Activated T-cell treated with anti-CD3 and anti-CD28 coated beads, Interleukin-2, amount 50 U/mL, for 72 hours (primary cell): ENCODE measurements at regions not wholly inside any gene's neighbourhood (a gene's known extent, or its start where the extent isn't known, plus 50 kb on each side); places are given as distances from the start of the nearest gene placed in this dataset.

ENCODE experiments used
- ATAC-seq, 2 donors: fragments of 150-1000 bp; cut with Tn5 transposase; replicated peaks in 1 of 2; 2 replicates each; pipeline ENCODE4 v1.10.0; 2021; ENCODE audit warnings: moderate library complexity in 2 of 2, mild to moderate bottlenecking in 1 of 2
- DNase-seq, 2 donors: peaks; one replicate each; pipeline ENCODE4 v3.0.0; 2021 to 2022; ENCODE audit warnings: mixed read lengths in 1 of 2
- H3K27ac Mint-ChIP-seq: one replicate; pipeline ENCODE4 v1.8.0; 2022; ENCODE audit warnings: mild to moderate bottlenecking, moderate library complexity, mixed read lengths
- H3K27me3 Mint-ChIP-seq: one replicate; pipeline ENCODE4 v1.8.0; 2022; ENCODE audit warnings: low read depth, mixed read lengths
- H3K36me3 Mint-ChIP-seq, 2 donors: one replicate each; pipeline ENCODE4 v1.8.0; 2022; ENCODE audit warnings: mixed read lengths in 2 of 2, mild to moderate bottlenecking in 1 of 2; ENCODE audit not compliant: insufficient read depth in 2 of 2
- H3K4me1 Mint-ChIP-seq: one replicate; pipeline ENCODE4 v1.8.0; 2022; ENCODE audit warnings: low read depth, mixed read lengths
- H3K4me3 Mint-ChIP-seq, 2 donors: one replicate each; pipeline ENCODE4 v1.8.0; 2022; ENCODE audit warnings: mild to moderate bottlenecking in 2 of 2, mixed read lengths in 2 of 2, moderate library complexity in 2 of 2
- H3K9me3 Mint-ChIP-seq, 2 donors: one replicate each; pipeline ENCODE4 v1.8.0; 2022; ENCODE audit warnings: mixed read lengths in 2 of 2

DNA sequence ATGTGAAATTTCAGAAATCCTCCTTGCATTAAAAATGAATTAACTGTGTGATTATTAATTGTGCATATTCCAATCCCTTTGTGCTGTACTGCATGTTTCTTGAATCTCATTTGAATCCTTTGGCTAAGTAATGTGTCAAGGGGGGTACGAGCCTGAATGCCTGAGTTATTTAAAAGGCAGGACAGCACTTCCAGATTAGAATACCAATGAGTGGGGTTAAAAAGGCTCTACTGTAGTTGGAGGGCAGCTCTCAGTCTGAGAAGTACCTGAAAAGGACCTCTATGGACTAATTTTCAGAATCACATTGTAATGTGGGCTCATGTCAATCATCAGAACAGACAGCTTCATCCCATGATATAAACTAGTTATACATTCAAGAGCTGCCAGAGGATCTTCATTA lies 423.0 kb downstream of the GRB14 start:
- no peak overlapping the region for H3K4me3 Mint-ChIP-seq

DNA sequence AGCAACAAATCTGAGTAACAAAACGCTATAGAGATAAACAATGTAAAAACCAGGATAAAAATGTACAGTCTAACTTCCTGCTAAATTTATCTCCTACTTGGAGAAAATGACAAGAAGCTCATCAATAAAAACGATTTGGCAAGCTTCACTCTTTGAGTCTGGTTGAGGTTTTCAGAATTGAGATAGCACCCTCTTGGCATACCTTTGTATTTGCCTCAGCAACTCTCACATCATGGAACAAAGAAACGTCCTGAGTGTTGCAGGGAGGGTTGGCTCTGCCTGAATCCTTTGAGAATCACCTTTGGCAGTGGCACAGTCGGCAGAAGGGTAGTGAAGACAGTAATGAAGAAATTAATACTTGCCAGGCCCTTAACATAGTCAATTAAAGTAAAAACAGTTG lies 430.6 kb downstream of the GRB14 start:
- no peaks in the 10 kb centered on the region for H3K27me3 Mint-ChIP-seq
- ATAC-seq (no peak), DNase-seq (no peak)
- H3K9me3 Mint-ChIP-seq = peaks cover 4 to 5% of the 10 kb centered on the region in 2 donors
- H3K27ac Mint-ChIP-seq = no peak overlapping the region
- no peaks in the 10 kb centered on the region for H3K36me3 Mint-ChIP-seq
- H3K4me3 Mint-ChIP-seq = no peak overlapping the region
- no peaks in the 10 kb centered on the region for H3K4me1 Mint-ChIP-seq

More for the DNA sequence above, 423.0 kb downstream of the GRB14 start:
- no peaks in the 10 kb centered on the region for H3K36me3 Mint-ChIP-seq
- no peak overlapping the region for H3K27ac Mint-ChIP-seq
- no peak for DNase-seq
- H3K9me3 Mint-ChIP-seq = peaks cover 3 to 4% of the 10 kb centered on the region in 2 donors
- no peaks in the 10 kb centered on the region for H3K4me1 Mint-ChIP-seq
- H3K27me3 Mint-ChIP-seq = no peaks in the 10 kb centered on the region
- no peak for ATAC-seq

DNA sequence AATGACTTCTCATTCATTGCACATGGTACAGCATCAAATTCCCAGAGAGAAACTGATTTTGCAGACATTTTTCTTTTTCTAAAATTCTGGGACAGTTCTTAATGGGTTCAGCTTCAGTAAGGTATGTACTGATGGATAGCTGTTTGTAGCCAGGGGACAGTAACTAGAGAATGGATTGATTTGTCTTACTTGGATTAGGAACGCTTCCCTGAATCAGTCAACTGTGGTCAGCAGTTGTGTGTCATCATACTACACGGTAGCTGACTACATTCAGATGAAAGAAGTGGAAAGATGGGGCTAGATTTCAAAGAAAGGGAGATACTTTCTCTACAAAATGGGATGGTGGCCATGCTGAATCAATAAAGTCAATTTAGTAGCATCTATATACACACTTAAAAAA lies 431.4 kb downstream of the GRB14 start:
- peaks cover 4 to 5% of the 10 kb centered on the region in 2 donors for H3K9me3 Mint-ChIP-seq
- ATAC-seq = no peak
- no peaks in the 10 kb centered on the region for H3K4me1 Mint-ChIP-seq
- no peak overlapping the region for H3K27ac Mint-ChIP-seq
- H3K27me3 Mint-ChIP-seq = no peaks in the 10 kb centered on the region
- no peaks in the 10 kb centered on the region for H3K36me3 Mint-ChIP-seq
- DNase-seq = no peak
- no peak overlapping the region for H3K4me3 Mint-ChIP-seq

DNA sequence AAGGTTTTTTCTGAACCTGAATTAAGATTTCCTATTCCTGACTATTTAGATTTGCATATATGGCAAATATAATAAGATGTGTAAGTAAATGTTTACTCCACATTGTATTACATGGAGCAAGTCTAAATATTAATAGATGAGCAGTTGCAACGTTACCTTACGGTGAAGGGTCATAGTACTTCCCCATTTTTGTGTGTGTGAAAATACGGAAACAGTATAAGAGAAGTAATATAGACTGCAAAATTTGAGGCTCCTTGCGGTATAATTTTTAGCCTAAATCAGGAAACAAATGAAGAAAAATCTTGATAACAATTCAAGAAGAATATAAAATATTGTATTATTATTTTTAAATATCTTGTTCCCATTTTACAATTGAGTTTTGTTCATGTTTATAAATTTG lies 434.2 kb downstream of the GRB14 start:
- DNase-seq (no peak), ATAC-seq (no peak)
- Mint-ChIP-seq H3K27ac (no peak overlapping the region), H3K9me3 (peaks cover 4 to 6% of the 10 kb centered on the region in 2 donors), H3K4me3 (no peak overlapping the region), H3K36me3 (no peaks in the 10 kb centered on the region), H3K27me3 (no peaks in the 10 kb centered on the region), H3K4me1 (no peaks in the 10 kb centered on the region)

DNA sequence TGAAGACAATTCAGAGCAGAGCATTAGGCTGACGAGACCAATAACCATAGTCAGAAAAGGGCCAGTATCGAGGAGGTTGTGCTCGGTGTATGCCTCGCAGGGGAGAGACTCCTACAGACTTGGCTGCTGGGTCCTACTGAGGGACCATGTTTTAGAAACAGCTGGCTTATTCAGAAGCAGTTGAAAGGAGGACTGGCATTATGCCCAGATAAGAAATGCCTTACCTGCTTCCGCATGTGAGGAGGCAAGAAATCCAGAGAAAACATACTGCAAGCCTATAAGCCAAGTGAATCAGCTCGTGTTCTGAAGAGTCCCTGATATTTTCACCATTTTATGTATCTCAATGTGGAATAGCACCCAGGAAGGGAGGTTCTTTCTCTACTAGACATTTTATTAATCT lies 434.7 kb downstream of the GRB14 start:
- no peak for ATAC-seq
- H3K4me1 Mint-ChIP-seq = no peaks in the 10 kb centered on the region
- no peaks in the 10 kb centered on the region for H3K36me3 Mint-ChIP-seq
- no peak for DNase-seq
- peaks cover 4 to 6% of the 10 kb centered on the region in 2 donors for H3K9me3 Mint-ChIP-seq
- H3K27ac Mint-ChIP-seq = no peak overlapping the region
- no peak overlapping the region for H3K4me3 Mint-ChIP-seq
- no peaks in the 10 kb centered on the region for H3K27me3 Mint-ChIP-seq

DNA sequence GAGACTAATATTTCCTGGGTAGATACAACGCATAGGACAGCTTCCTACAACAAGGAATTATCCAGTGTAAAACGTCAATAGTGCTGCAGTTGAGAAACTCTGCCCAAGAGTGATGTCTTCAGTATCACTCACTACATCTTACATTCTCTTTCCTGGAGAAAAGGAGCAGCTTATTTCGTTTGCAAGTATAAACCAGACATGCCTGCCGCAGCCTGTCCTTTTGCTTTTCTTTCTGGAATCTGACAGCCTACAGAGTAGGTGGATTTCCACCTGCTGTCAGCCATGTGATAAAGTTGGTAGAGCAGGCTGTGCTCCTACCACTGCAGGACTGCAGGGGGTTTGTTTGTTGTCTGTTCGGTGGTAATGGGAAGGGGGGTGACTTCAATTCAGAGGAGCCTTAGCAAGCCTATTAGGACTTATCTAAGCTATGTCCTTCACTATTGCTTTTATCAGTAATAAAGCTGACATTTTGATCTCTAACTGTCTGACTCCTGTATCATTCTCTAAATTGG lies 439.1 kb downstream of the GRB14 start:
- no peak overlapping the region for H3K4me3 Mint-ChIP-seq
- H3K27ac Mint-ChIP-seq = no peak overlapping the region
- ATAC-seq = no peak
- H3K27me3 Mint-ChIP-seq = no peaks in the 10 kb centered on the region
- H3K4me1 Mint-ChIP-seq = no peaks in the 10 kb centered on the region
- H3K36me3 Mint-ChIP-seq = no peaks in the 10 kb centered on the region
- H3K9me3 Mint-ChIP-seq = peaks cover 0 to 5% of the 10 kb centered on the region in 2 donors
- no peak for DNase-seq

DNA sequence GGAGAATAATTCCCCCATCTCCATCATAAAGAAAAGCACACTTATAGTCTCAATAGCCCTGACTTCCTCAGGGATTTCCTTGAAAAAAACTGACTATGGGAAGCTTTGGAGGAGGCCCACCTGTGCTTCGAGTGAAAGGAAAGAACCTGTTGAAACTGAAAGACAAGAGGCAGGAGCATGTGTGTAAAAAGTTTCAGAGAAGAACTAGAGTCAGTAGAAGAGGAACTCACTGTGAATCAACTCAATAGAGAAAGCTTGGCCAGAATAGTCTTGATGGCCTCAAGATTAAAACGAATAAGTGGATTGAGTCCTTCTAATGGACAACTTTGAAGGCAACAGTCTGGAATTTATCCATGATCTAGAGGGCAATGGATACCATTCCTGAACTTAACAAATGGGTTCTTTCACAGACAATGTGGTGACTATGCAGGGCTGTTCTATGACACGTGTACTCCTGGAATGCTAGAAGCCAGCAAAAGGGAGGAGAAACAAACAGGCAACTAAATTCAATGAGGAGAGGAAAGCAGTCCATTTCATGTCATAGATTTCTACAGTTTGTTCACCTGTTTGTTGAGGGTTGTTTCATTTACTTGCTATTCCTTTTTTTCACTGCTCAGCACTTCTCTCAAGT lies 442.3 kb downstream of the GRB14 start:
- no peak overlapping the region for H3K27ac Mint-ChIP-seq
- no peaks in the 10 kb centered on the region for H3K27me3 Mint-ChIP-seq
- DNase-seq (no peak), ATAC-seq (no peak)
- no peak overlapping the region for H3K4me3 Mint-ChIP-seq
- no peaks in the 10 kb centered on the region for H3K36me3 Mint-ChIP-seq
- H3K9me3 Mint-ChIP-seq = peaks cover 2 to 8% of the 10 kb centered on the region in 2 donors
- H3K4me1 Mint-ChIP-seq = no peaks in the 10 kb centered on the region

DNA sequence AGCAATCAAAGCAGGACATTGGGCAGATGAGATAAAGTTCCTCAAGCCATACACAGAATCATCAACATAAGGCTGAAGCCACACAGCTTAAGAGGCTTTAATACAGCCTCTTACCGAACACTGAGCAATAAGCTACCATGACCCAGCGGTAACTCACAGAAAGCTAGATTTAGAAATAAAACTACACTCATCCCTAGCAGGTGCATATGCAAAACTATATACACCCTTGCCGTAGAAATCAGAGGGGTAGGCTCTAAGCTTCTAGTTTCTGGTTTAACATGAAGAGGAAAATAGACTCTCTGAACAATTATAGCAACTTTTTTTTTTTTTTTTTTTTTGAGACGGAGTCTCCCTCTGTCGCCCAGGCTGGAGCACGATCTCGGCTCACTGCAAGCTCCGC lies 428.8 kb upstream of the FIGN start:
- Mint-ChIP-seq H3K4me3 (no peak overlapping the region), H3K36me3 (no peaks in the 10 kb centered on the region), H3K27ac (no peak overlapping the region), H3K9me3 (peaks cover 0 to 2% of the 10 kb centered on the region in 2 donors), H3K27me3 (no peaks in the 10 kb centered on the region), H3K4me1 (no peaks in the 10 kb centered on the region)
- DNase-seq (no peak), ATAC-seq (no peak)

DNA sequence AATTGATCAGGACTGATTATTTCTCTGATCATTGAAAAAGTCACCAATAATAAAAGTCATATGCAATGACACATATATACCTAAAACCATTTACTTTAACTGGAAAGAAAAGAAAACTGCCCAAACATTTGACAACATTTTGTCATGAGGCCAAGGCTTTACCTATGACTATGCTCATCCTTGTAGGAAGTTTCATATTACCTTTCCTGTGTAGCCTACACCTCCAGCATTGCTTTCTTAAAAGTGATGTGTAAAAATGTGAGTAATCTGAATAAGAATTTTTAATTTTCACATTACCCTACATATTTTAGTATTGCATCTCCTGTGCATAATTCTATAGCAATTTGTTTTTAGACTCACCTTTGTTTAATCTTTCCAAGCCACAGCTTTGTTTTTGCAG lies 419.8 kb upstream of the FIGN start:
- H3K9me3 Mint-ChIP-seq = peaks cover 3 to 5% of the 10 kb centered on the region in 2 donors
- no peaks in the 10 kb centered on the region for H3K27me3 Mint-ChIP-seq
- no peaks in the 10 kb centered on the region for H3K36me3 Mint-ChIP-seq
- DNase-seq (no peak), ATAC-seq (no peak)
- no peak overlapping the region for H3K27ac Mint-ChIP-seq
- no peaks in the 10 kb centered on the region for H3K4me1 Mint-ChIP-seq
- no peak overlapping the region for H3K4me3 Mint-ChIP-seq

DNA sequence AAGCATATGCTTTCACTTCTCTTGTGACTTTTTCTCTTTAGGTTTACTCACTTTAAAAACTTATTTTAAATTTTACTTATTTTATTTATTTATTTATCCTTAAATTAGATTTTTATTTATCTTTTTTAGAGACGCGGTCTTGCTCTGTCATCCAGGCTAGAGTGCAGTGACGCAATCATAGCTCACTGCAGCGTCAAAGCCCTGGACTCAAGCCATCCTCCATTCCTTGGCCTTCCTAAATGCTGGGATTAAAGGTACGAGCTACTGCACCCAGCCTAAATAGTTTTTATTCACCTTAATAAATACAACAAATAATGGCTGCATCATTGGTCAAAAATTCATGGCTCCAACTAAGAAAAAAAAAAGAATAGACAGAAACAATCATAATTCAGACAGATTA lies 415.7 kb upstream of the FIGN start:
- Mint-ChIP-seq H3K4me3 (no peak overlapping the region), H3K27me3 (no peaks in the 10 kb centered on the region), H3K27ac (no peak overlapping the region), H3K4me1 (no peaks in the 10 kb centered on the region), H3K9me3 (peaks cover 2 to 5% of the 10 kb centered on the region in 2 donors), H3K36me3 (no peaks in the 10 kb centered on the region)
- no peak for ATAC-seq
- no peak for DNase-seq

DNA sequence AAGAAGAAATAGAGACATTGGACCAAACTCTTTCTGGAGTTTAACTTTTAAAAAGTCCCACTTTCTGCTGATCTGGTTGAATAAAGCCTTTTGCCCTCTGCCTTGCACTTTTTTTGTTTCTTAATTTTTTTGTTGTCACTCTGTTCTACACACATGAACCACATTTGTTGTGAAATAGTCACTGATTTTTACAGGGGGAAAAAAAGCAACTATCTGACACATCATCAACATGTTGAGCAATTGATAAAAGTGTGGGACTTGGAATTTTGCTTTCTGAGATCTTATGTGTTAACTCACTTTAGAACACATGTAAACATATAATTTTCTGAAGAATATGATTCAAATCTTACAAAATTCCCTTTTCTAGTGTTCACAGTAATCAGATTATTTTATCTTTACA lies 414.8 kb upstream of the FIGN start:
- peaks cover 2 to 5% of the 10 kb centered on the region in 2 donors for H3K9me3 Mint-ChIP-seq
- no peak overlapping the region for H3K27ac Mint-ChIP-seq
- no peak overlapping the region for H3K4me3 Mint-ChIP-seq
- ATAC-seq (no peak), DNase-seq (no peak)
- no peaks in the 10 kb centered on the region for H3K36me3 Mint-ChIP-seq
- no peaks in the 10 kb centered on the region for H3K4me1 Mint-ChIP-seq
- no peaks in the 10 kb centered on the region for H3K27me3 Mint-ChIP-seq

DNA sequence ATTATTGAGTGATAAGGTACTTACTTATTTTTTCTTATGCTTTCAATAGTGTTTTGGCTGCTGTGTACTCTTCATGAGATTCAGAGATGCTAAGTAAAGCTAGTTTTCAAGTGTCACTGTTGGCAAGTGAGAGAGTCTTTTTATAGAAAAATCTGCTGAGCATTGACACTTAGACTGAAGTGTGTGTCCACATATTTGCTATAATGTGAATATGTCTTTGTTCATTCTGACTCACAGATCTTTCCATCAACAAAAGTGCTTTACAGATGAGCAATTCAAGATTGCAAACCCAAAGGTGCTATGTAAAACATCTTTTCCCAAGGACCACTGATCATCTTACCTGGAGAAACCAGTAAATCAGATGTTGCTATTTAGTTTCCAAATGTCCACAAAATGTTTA lies 410.6 kb upstream of the FIGN start:
- Mint-ChIP-seq H3K36me3 (no peaks in the 10 kb centered on the region), H3K4me1 (no peaks in the 10 kb centered on the region), H3K27ac (no peak overlapping the region), H3K27me3 (no peaks in the 10 kb centered on the region), H3K9me3 (peaks cover 0 to 6% of the 10 kb centered on the region in 2 donors), H3K4me3 (no peak overlapping the region)
- ATAC-seq (no peak), DNase-seq (no peak)

DNA sequence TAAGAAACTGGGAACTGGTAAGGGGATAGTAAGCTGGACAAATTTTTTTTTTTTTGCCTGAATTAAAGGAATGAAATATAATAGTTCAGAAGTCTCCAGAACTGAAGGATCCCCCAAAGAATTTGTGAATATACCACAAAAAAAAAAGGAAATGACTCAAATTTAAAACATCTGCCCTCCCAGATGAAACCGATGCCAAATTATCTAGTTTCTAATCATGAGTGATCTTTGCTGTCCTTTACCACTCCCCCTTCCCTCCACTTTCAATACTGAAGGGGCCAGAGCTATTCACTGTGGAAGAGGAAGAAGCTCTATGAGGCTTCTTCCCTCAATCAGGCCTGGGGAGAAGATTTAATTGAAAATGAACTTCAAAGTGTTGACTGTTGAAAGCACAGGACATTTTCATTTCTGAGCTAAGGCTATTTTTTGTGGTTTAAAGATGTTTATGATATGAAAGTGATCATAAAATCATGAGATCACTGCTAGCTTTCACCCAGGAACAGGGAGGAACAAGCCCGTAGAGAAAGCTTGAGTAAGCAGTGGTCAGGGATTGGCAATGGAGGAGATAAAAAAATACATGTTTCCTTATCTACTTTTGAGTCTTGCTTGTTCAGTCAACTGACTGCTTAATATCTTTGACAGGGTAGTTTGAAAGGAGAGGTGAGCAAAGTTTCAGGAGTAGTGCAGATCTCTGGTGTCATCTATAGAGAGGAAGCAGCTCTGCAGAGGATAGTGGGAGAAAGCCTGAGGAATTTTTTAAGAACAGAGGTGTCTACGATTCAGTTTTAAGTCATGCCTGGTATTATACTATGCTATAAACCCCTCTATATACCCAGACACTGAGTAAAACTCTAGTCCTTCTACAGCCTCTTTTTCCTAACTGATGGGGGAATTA lies 409.5 kb upstream of the FIGN start:
- Mint-ChIP-seq H3K27ac (no peak overlapping the region), H3K27me3 (no peaks in the 10 kb centered on the region), H3K9me3 (peaks cover 0 to 9% of the 10 kb centered on the region in 2 donors), H3K4me1 (no peaks in the 10 kb centered on the region), H3K36me3 (no peaks in the 10 kb centered on the region), H3K4me3 (no peak overlapping the region)
- ATAC-seq (no peak), DNase-seq (no peak)
